Smooth muscle cell of the brain vasculature (primary cell): ENCODE measurements at regions not wholly inside any gene's neighbourhood (a gene's known extent, or its start where the extent isn't known, plus 50 kb on each side); places are given as distances from the start of the nearest gene placed in this dataset.
"Not testable (repeated sequence)": the region's sequence is repeated elsewhere in the genome, so short reads cannot be mapped to it uniquely, and the experiment has no call there.

ENCODE experiments used
- DNase-seq: peaks from one replicate; pipeline ENCODE4 v3.0.0-alpha.2; 2012; ENCODE audit warnings: low read depth, low spot score

DNA sequence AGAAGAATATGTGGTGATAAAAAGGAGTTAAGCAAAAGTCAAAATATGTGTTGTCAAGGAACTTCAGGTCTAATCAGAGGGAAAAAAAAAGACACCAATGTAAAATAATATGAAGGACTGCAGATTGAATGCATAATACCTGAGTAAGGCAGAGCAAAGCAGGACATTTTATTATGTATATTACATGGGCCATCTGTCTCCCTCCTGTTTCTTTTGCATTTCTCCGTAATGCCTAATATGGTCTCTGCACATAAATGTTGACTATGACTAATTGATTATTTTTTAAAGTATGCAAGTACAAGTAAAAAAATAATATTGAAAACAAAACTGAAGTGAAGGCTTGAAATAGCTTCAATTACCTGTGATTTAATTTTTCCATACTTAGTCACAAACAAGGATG lies 384.7 kb upstream of the MAN1A1 start:
- DNase-seq = no peak

DNA sequence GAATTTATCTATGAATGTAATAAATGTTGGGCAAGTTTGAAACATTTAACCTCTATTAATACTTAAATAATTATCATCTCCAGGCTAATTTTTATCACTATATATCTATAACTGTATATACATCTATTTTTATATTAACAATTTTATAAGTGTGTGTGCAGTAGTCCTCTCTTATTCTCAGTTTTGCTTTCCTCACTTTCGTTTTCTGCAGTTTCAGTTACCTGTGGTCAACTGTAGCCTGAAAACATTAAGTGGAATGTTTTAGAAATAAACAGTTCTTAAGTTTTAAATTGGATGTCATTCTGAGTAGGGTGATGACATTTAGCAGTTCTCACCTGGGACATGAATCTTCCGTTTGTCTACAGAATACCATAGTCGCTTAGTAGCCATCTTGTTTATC lies 379.4 kb upstream of the MAN1A1 start:
- DNase-seq = no peak

DNA sequence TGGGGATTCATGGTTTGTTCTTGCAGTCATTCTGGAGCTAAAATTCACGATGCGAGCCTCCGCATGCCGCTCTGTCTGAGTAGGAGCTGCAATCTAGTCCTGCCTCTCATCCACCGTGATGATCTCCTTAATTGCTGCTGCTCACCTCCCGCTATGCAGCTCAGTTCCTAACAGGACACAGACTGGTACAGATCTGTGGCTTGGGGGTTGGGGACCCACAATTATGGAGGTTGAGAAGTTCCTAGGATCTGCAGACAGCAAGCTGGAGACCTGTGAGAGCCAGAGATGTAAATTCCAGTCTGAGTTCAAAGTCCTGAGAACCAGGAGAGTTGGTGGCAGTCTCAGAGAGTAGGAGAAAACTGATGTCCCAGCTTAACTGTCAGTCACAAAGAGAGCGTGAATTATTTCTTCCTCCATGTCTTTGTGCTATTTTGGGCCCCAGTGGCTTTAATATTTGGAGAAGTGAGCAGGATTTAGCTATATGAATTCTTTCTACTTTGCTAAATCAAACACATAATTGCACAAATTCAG lies 378.7 kb upstream of the MAN1A1 start:
- no peak for DNase-seq

- DNase-seq = no peak
Measured at GRCh38 chr6:119727504-119728219, 378.1 kb upstream of the MAN1A1 start.

DNA sequence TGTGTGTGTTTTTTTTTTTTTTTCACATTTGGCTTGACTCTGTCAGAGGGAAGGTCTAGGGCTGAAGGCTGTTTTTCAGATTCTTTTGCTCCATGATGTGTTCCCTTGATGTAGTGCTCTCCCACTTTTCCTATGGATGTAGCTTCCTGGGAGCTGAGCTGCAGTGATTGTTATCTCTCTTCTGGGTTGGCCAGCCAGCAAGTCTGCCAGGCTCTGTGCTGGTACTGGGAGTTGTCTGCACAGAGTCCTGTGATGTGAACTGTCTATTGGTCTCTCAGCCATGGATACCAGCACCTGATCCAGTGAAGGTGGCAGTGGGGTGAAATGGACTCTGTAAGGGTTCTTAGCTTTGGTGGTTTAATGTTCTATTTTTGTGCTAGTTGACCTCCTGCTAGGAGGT lies 377.4 kb upstream of the MAN1A1 start:
- DNase-seq = not testable (repeated sequence)

GRCh38 chr6:119726086-119726485 lies 376.5 kb upstream of the MAN1A1 start:
- no peak for DNase-seq

- DNase-seq = no peak
Measured at GRCh38 chr6:119720160-119720559, 370.6 kb upstream of the MAN1A1 start.

GRCh38 chr6:119717942-119718341 lies 368.4 kb upstream of the MAN1A1 start:
- DNase-seq = no peak

- no peak for DNase-seq
Measured at GRCh38 chr6:119716668-119717270, 367.2 kb upstream of the MAN1A1 start.

- DNase-seq = no peak
Measured at GRCh38 chr6:119713903-119714302, 364.3 kb upstream of the MAN1A1 start.

DNA sequence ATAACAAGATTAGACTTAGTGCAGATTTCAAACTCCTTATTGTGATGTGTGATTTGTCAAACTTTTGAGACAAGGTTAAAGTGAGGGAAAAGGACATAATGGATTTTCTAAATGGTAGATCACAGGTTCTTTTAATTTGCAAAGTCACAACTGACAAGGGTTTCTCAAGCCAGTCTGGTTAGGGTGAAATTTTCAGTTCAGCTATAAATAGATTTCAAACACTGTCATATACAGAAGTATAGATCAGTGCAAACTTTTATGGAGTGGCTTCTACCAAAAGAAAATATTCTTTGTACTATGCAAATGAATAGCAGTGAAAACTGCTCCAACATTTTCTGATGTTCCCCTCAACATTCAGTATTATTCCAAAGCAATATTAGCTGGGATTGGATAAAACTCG lies 337.1 kb upstream of the MAN1A1 start:
- no peak for DNase-seq

- no peak for DNase-seq
Measured at GRCh38 chr6:119686240-119686639, 336.7 kb upstream of the MAN1A1 start.

- DNase-seq = no peak
Measured at GRCh38 chr6:119683671-119684070, 334.1 kb upstream of the MAN1A1 start.

DNA sequence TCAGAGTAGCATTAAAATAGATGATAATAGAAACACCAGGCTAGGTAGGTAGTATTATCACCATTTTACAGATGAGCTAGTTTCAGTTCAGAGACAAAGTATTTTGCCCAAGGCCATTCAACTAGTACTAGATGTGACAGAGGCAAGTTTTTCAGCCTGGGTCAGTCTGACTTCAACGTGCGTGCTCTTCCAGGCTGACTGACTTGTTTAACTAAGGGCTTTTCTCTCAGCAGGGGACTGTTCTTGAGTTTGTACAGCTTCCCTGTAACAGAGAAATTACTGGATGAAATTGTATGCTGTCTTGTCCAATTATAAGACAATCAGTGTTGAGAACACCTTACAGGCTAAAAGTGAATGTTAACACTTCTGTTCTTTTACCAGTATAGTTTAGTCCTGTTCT lies 333.5 kb upstream of the MAN1A1 start:
- peak; percentile 56 for DNase-seq

- no peak for DNase-seq
Measured at GRCh38 chr6:119678961-119679360, 329.4 kb upstream of the MAN1A1 start.

DNA sequence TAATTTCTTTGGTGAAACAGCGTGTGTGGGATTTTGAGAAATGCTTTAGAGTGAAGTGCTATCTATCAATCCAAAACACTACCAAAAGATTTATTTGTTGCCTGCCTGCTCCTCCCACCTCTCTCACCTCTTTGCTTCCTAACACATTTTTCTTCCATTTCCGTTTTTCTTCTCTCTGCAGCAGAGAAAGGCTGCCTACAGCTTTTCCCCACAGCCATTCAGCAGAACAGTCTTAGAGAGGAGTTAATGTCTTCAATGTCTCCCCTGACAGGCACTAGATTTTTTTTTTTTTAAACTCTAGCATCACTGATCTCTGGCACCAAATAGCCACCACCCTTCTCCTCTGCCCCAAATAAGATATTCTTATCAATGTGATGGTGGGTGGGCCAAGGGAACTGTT lies 327.8 kb upstream of the MAN1A1 start:
- no peak for DNase-seq

GRCh38 chr6:119676961-119677360 lies 327.4 kb upstream of the MAN1A1 start:
- DNase-seq = no peak

DNA sequence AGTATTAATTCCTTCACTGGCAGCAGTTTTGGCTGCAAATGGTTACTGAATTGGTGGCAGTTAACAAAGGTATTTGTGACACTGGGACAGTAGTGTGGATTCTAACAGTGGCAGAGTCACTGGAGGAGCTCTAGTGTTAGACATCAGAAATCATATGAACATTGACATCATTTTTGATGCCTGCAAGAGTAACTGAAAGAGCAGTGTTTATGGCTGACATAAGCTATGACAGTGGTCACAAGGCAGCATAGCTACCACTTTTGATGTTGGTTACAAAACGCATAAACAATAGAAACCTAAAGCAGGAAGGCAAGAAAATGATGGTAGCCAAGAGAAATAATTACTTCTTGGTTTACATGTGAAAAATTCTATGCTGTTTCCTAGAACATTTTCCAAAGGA lies 326.7 kb upstream of the MAN1A1 start:
- no peak for DNase-seq

GRCh38 chr6:119673741-119674140 lies 324.2 kb upstream of the MAN1A1 start:
- DNase-seq = no peak

DNA sequence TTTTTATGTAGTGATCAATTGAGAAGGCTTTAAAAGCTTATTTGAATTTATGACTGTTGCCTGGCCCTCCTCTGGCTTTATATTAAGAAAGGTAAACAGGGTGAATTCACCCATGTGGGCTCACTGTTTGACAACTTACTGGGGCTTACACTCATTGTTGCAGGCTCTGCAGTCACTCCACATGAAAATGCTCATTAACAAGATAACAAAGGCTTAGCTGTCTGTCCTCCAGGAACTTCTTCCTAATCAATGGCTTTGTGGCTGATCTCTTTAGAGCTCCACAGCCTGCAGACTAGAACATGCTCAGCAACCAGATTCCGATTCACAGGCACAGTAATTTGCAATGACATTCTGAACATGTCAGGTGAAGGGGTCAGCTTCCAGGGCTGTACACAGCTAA lies 323.2 kb upstream of the MAN1A1 start:
- DNase-seq = no peak

GRCh38 chr6:119671105-119671504 lies 321.5 kb upstream of the MAN1A1 start:
- DNase-seq = no peak

GRCh38 chr6:119669221-119669620 lies 319.7 kb upstream of the MAN1A1 start:
- no peak for DNase-seq

GRCh38 chr6:119665432-119665831 lies 315.9 kb upstream of the MAN1A1 start:
- DNase-seq = not testable (repeated sequence)
